Mesodermal cell (in vitro differentiated cells): ENCODE measurements at regions not wholly inside any gene's neighbourhood (a gene's known extent, or its start where the extent isn't known, plus 50 kb on each side); places are given as distances from the start of the nearest gene placed in this dataset.

Experiments used
- H3K27ac ChIP-seq: 2 replicates; pipeline ENCODE4 v1.7.0; 2013; ENCODE audit warnings: mild to moderate bottlenecking, low read depth, low read length, moderate library complexity; ENCODE audit not compliant: severe bottlenecking
- H3K36me3 ChIP-seq: 2 replicates; pipeline ENCODE4 v1.7.1; 2013; ENCODE audit warnings: mild to moderate bottlenecking, low read length, moderate library complexity; ENCODE audit not compliant: control insufficient read depth, insufficient read depth
- H3K4me1 ChIP-seq: one replicate; pipeline ENCODE4 v1.7.1; 2013; ENCODE audit warnings: mild to moderate bottlenecking, low read length; ENCODE audit not compliant: insufficient read depth, control insufficient read depth, poor library complexity, severe bottlenecking
- H3K4me3 ChIP-seq: 2 replicates; pipeline ENCODE4 v1.7.0; 2013; ENCODE audit warnings: low read length, control low read depth, mild to moderate bottlenecking; ENCODE audit not compliant: insufficient read depth, poor library complexity, severe bottlenecking; ENCODE audit errors: extremely low read depth
- H3K9me3 ChIP-seq: 2 replicates; pipeline ENCODE4 v1.7.1; 2013; ENCODE audit warnings: mild to moderate bottlenecking, low read length, moderate library complexity; ENCODE audit not compliant: control insufficient read depth
- WGBS, 2 experiments: methylation state at CpG; one replicate each; pipeline ENCODE4 v1.1.5; 2013; ENCODE audit warnings: missing lambda C conversion rate in 2 of 2; ENCODE audit not compliant: insufficient coverage in 2 of 2; 5-methylcytosine and 5-hydroxymethylcytosine counted together

- no peak overlapping the region for H3K27ac ChIP-seq
- H3K4me1 ChIP-seq: no peaks in the 10 kb centered on the region
- no peaks in the 10 kb centered on the region for H3K36me3 ChIP-seq
- whole genome bisulfite sequencing, 2 experiments: 58 to 66% methylated on average over 8 to 9 of the region's 12 CpGs
- H3K9me3 ChIP-seq: peaks cover 92% of the 10 kb centered on the region
- no peak overlapping the region for H3K4me3 ChIP-seq
Observed at GRCh38 chr22:47394504-47395440, 632.3 kb downstream of the TBC1D22A start.

- Histone ChIP-seq H3K4me1 (no peaks in the 10 kb centered on the region), H3K4me3 (no peak overlapping the region), H3K36me3 (no peaks in the 10 kb centered on the region), H3K27ac (no peak overlapping the region), H3K9me3 (peaks cover 91% of the 10 kb centered on the region)
- WGBS, 2 experiments: 77 to 83% methylated on average over 8 to 9 of the region's 9 CpGs
Observed at GRCh38 chr22:47393191-47393590, 630.7 kb downstream of the TBC1D22A start.

- Histone ChIP-seq H3K9me3 (peaks cover 87% of the 10 kb centered on the region), H3K4me1 (no peaks in the 10 kb centered on the region), H3K27ac (no peak overlapping the region), H3K4me3 (no peak overlapping the region), H3K36me3 (no peaks in the 10 kb centered on the region)
- WGBS, 2 experiments: 84 to 92% methylated on average over 6 to 7 of the region's 8 CpGs
Observed at GRCh38 chr22:47392729-47393128, 630.3 kb downstream of the TBC1D22A start.

GRCh38 chr22:47392054-47392347 is 629.6 kb downstream of the TBC1D22A start:
- WGBS, 2 experiments: 77 to 79% methylated on average over 10 to 11 of the region's 11 CpGs
- no peaks in the 10 kb centered on the region for H3K4me1 ChIP-seq
- H3K9me3 ChIP-seq: peaks cover 87% of the 10 kb centered on the region
- H3K27ac ChIP-seq: no peak overlapping the region
- no peak overlapping the region for H3K4me3 ChIP-seq
- no peaks in the 10 kb centered on the region for H3K36me3 ChIP-seq

- WGBS, 2 experiments: 75 to 86% methylated on average over 16 to 22 of the region's 23 CpGs
- H3K4me3 ChIP-seq: no peak overlapping the region
- no peaks in the 10 kb centered on the region for H3K36me3 ChIP-seq
- H3K9me3 ChIP-seq: peaks cover 87% of the 10 kb centered on the region
- no peak overlapping the region for H3K27ac ChIP-seq
- H3K4me1 ChIP-seq: no peaks in the 10 kb centered on the region
Observed at GRCh38 chr22:47391169-47392053, 629.0 kb downstream of the TBC1D22A start.

- no peaks in the 10 kb centered on the region for H3K36me3 ChIP-seq
- H3K27ac ChIP-seq: no peak overlapping the region
- H3K9me3 ChIP-seq: peaks cover 86% of the 10 kb centered on the region
- no peaks in the 10 kb centered on the region for H3K4me1 ChIP-seq
- H3K4me3 ChIP-seq: no peak overlapping the region
- WGBS, 2 experiments: 84% methylated on average over 42 to 43 of the region's 44 CpGs
Observed at GRCh38 chr22:47390026-47390970, 627.8 kb downstream of the TBC1D22A start.

GRCh38 chr22:47389201-47389600 is 626.8 kb downstream of the TBC1D22A start:
- peaks cover 88% of the 10 kb centered on the region for H3K9me3 ChIP-seq
- no peaks in the 10 kb centered on the region for H3K4me1 ChIP-seq
- WGBS, 2 experiments: 65 to 69% methylated on average over 8 of the region's 11 CpGs

GRCh38 chr22:47388778-47389177 is 626.3 kb downstream of the TBC1D22A start:
- H3K4me1 ChIP-seq: no peaks in the 10 kb centered on the region
- WGBS, 2 experiments: 44 to 64% methylated on average over 3 to 5 of the region's 5 CpGs
- peaks cover 88% of the 10 kb centered on the region for H3K9me3 ChIP-seq
- H3K4me3 ChIP-seq: no peak overlapping the region
- no peak overlapping the region for H3K27ac ChIP-seq
- H3K36me3 ChIP-seq: no peaks in the 10 kb centered on the region

More at GRCh38 chr22:47389201-47389600, 626.8 kb downstream of the TBC1D22A start:
- no peak overlapping the region for H3K27ac ChIP-seq
- no peak overlapping the region for H3K4me3 ChIP-seq
- no peaks in the 10 kb centered on the region for H3K36me3 ChIP-seq

- H3K36me3 ChIP-seq: no peaks in the 10 kb centered on the region
- no peak overlapping the region for H3K27ac ChIP-seq
- H3K9me3 ChIP-seq: peaks cover 88% of the 10 kb centered on the region
- no peak overlapping the region for H3K4me3 ChIP-seq
- H3K4me1 ChIP-seq: no peaks in the 10 kb centered on the region
- WGBS, 2 experiments: 67 to 100% methylated on average over 1 to 4 of the region's 7 CpGs
Observed at GRCh38 chr22:47388331-47388730, 625.9 kb downstream of the TBC1D22A start.
